ENCODE measurements at regions not wholly inside any gene's neighbourhood (a gene's known extent, or its start where the extent isn't known, plus 50 kb on each side); places are given as distances from the start of the nearest gene placed in this dataset.

GRCh38 chr18:73556904-73557303 lies 590.7 kb downstream of the FBXO15 start:
- Mint-ChIP-seq H3K36me3 (no peaks in the 10 kb centered on the region), H3K4me1 (no peaks in the 10 kb centered on the region), H3K4me3 (no peak overlapping the region), H3K9me3 (peaks cover 5 to 18% (median 10%) of the 10 kb centered on the region in 5 donors), H3K27ac (no peak overlapping the region), H3K27me3 (no peaks in the 10 kb centered on the region)
- no peak for DNase-seq
- Histone ChIP-seq H3K36me3 (ENCODE audit: insufficient read depth, low read length) (no peaks in the 10 kb centered on the region), H3K27ac (ENCODE audit: low read depth, low read length) (no peak overlapping the region), H3K4me1 (ENCODE audit: insufficient read depth, low read length) (no peaks in the 10 kb centered on the region), H3K27me3 (ENCODE audit: insufficient read depth, low read length, poor library complexity, severe bottlenecking) (no peaks in the 10 kb centered on the region), H3K4me3 (ENCODE audit: low read length) (no peak overlapping the region), H3K9me3 (ENCODE audit: low read length) (no peaks in the 10 kb centered on the region)
- POLR2A ChIA-PET: no interaction called here
- CTCF ChIA-PET: no interaction called here

GRCh38 chr18:73552171-73552570 lies 595.5 kb downstream of the FBXO15 start:
- no peaks in the 10 kb centered on the region for H3K4me1 ChIP-seq (ENCODE audit: insufficient read depth, low read length)
- Mint-ChIP-seq H3K4me1 (no peaks in the 10 kb centered on the region), H3K36me3 (no peaks in the 10 kb centered on the region), H3K27ac (no peak overlapping the region), H3K9me3 (peaks cover 5 to 16% (median 7%) of the 10 kb centered on the region in 5 donors), H3K27me3 (no peaks in the 10 kb centered on the region), H3K4me3 (no peak overlapping the region)
- no peak for DNase-seq
- no peaks in the 10 kb centered on the region for H3K36me3 ChIP-seq (ENCODE audit: insufficient read depth, low read length)
- H3K27ac ChIP-seq (ENCODE audit: low read depth, low read length): no peak overlapping the region
- ChIA-PET CTCF (no interaction called here), POLR2A (no interaction called here)
- H3K27me3 ChIP-seq (ENCODE audit: insufficient read depth, low read length, poor library complexity, severe bottlenecking): no peaks in the 10 kb centered on the region
- H3K9me3 ChIP-seq (ENCODE audit: low read length): no peaks in the 10 kb centered on the region
- no peak overlapping the region for H3K4me3 ChIP-seq (ENCODE audit: low read length)

- Mint-ChIP-seq H3K36me3 (no peaks in the 10 kb centered on the region), H3K9me3 (peaks cover 5 to 13% (median 7%) of the 10 kb centered on the region in 5 donors), H3K27ac (no peak overlapping the region), H3K4me3 (no peak overlapping the region), H3K4me1 (no peaks in the 10 kb centered on the region), H3K27me3 (no peaks in the 10 kb centered on the region)
- Histone ChIP-seq H3K4me3 (ENCODE audit: low read length) (no peak overlapping the region), H3K27ac (ENCODE audit: low read depth, low read length) (no peak overlapping the region), H3K36me3 (ENCODE audit: insufficient read depth, low read length) (no peaks in the 10 kb centered on the region), H3K27me3 (ENCODE audit: insufficient read depth, low read length, poor library complexity, severe bottlenecking) (no peaks in the 10 kb centered on the region), H3K9me3 (ENCODE audit: low read length) (no peaks in the 10 kb centered on the region), H3K4me1 (ENCODE audit: insufficient read depth, low read length) (no peaks in the 10 kb centered on the region)
- CTCF ChIA-PET: no interaction called here
- POLR2A ChIA-PET: no interaction called here
- no peak for DNase-seq
Measured at GRCh38 chr18:73551211-73551610, 596.4 kb downstream of the FBXO15 start.

- Mint-ChIP-seq H3K4me1 (no peaks in the 10 kb centered on the region), H3K27ac (no peak overlapping the region), H3K9me3 (peaks cover 0 to 9% (median 4%) of the 10 kb centered on the region in 5 donors), H3K36me3 (no peaks in the 10 kb centered on the region), H3K4me3 (no peak overlapping the region), H3K27me3 (no peaks in the 10 kb centered on the region)
- H3K27me3 ChIP-seq (ENCODE audit: insufficient read depth, low read length, poor library complexity, severe bottlenecking): no peaks in the 10 kb centered on the region
- H3K36me3 ChIP-seq (ENCODE audit: insufficient read depth, low read length): no peaks in the 10 kb centered on the region
- no peak for DNase-seq
- POLR2A ChIA-PET: no interaction called here
- H3K9me3 ChIP-seq (ENCODE audit: low read length): no peaks in the 10 kb centered on the region
- H3K27ac ChIP-seq (ENCODE audit: low read depth, low read length): no peak overlapping the region
- no peak overlapping the region for H3K4me3 ChIP-seq (ENCODE audit: low read length)
- CTCF ChIA-PET: no interaction called here
- H3K4me1 ChIP-seq (ENCODE audit: insufficient read depth, low read length): no peaks in the 10 kb centered on the region
Measured at GRCh38 chr18:73549236-73549635, 598.4 kb downstream of the FBXO15 start.

- H3K9me3 Mint-ChIP-seq: peaks cover 5 to 13% (median 8%) of the 10 kb centered on the region in 5 donors
- CTCF ChIA-PET: no interaction called here
Measured at GRCh38 chr18:73545472-73545871, 602.2 kb downstream of the FBXO15 start.

GRCh38 chr18:73544617-73545016 lies 603.0 kb downstream of the FBXO15 start:
- H3K27me3 Mint-ChIP-seq: peaks cover 0 to 2% of the 10 kb centered on the region in 2 donors
- H3K36me3 Mint-ChIP-seq: no peaks in the 10 kb centered on the region
- Histone ChIP-seq H3K4me3 (ENCODE audit: low read length) (no peak overlapping the region), H3K27ac (ENCODE audit: low read depth, low read length) (no peak overlapping the region), H3K9me3 (ENCODE audit: low read length) (no peaks in the 10 kb centered on the region), H3K36me3 (ENCODE audit: insufficient read depth, low read length) (no peaks in the 10 kb centered on the region), H3K4me1 (ENCODE audit: insufficient read depth, low read length) (no peaks in the 10 kb centered on the region), H3K27me3 (ENCODE audit: insufficient read depth, low read length, poor library complexity, severe bottlenecking) (no peaks in the 10 kb centered on the region)
- peaks cover 2 to 13% (median 8%) of the 10 kb centered on the region in 5 donors for H3K9me3 Mint-ChIP-seq
- DNase-seq: no peak
- H3K27ac Mint-ChIP-seq: no peak overlapping the region
- POLR2A ChIA-PET: no interaction called here
- CTCF ChIA-PET: no interaction called here
- H3K4me3 Mint-ChIP-seq: no peak overlapping the region
- no peaks in the 10 kb centered on the region for H3K4me1 Mint-ChIP-seq

More at GRCh38 chr18:73545472-73545871, 602.2 kb downstream of the FBXO15 start:
- H3K36me3 Mint-ChIP-seq: no peaks in the 10 kb centered on the region
- no peaks in the 10 kb centered on the region for H3K4me1 Mint-ChIP-seq
- H3K36me3 ChIP-seq (ENCODE audit: insufficient read depth, low read length): no peaks in the 10 kb centered on the region
- no peak overlapping the region for H3K4me3 ChIP-seq (ENCODE audit: low read length)
- no peak for DNase-seq
- no peaks in the 10 kb centered on the region for H3K9me3 ChIP-seq (ENCODE audit: low read length)
- no peaks in the 10 kb centered on the region for H3K27me3 ChIP-seq (ENCODE audit: insufficient read depth, low read length, poor library complexity, severe bottlenecking)
- POLR2A ChIA-PET: no interaction called here
- no peak overlapping the region for H3K27ac Mint-ChIP-seq
- H3K4me1 ChIP-seq (ENCODE audit: insufficient read depth, low read length): no peaks in the 10 kb centered on the region
- no peak overlapping the region for H3K27ac ChIP-seq (ENCODE audit: low read depth, low read length)
- no peak overlapping the region for H3K4me3 Mint-ChIP-seq
- H3K27me3 Mint-ChIP-seq: peaks cover 0 to 2% of the 10 kb centered on the region in 2 donors

- no peak for DNase-seq
- ChIA-PET CTCF (no interaction called here), POLR2A (no interaction called here)
- Mint-ChIP-seq H3K4me1 (no peaks in the 10 kb centered on the region), H3K27me3 (peaks cover 0 to 2% of the 10 kb centered on the region in 2 donors), H3K4me3 (no peak overlapping the region), H3K27ac (no peak overlapping the region), H3K36me3 (no peaks in the 10 kb centered on the region), H3K9me3 (peaks cover 2 to 13% (median 8%) of the 10 kb centered on the region in 5 donors)
- H3K27ac ChIP-seq (ENCODE audit: low read depth, low read length): no peak overlapping the region
- H3K4me3 ChIP-seq (ENCODE audit: low read length): no peak overlapping the region
- no peaks in the 10 kb centered on the region for H3K27me3 ChIP-seq (ENCODE audit: insufficient read depth, low read length, poor library complexity, severe bottlenecking)
- no peaks in the 10 kb centered on the region for H3K9me3 ChIP-seq (ENCODE audit: low read length)
- H3K4me1 ChIP-seq (ENCODE audit: insufficient read depth, low read length): no peaks in the 10 kb centered on the region
- H3K36me3 ChIP-seq (ENCODE audit: insufficient read depth, low read length): no peaks in the 10 kb centered on the region
Measured at GRCh38 chr18:73544032-73544431, 603.6 kb downstream of the FBXO15 start.

- Histone ChIP-seq H3K9me3 (ENCODE audit: low read length) (no peaks in the 10 kb centered on the region), H3K27me3 (ENCODE audit: insufficient read depth, low read length, poor library complexity, severe bottlenecking) (no peaks in the 10 kb centered on the region), H3K36me3 (ENCODE audit: insufficient read depth, low read length) (no peaks in the 10 kb centered on the region), H3K4me1 (ENCODE audit: insufficient read depth, low read length) (no peaks in the 10 kb centered on the region), H3K4me3 (ENCODE audit: low read length) (no peak overlapping the region), H3K27ac (ENCODE audit: low read depth, low read length) (no peak overlapping the region)
- ChIA-PET POLR2A (no interaction called here), CTCF (no interaction called here)
- no peak overlapping the region for H3K4me3 Mint-ChIP-seq
- no peaks in the 10 kb centered on the region for H3K4me1 Mint-ChIP-seq
- DNase-seq: no peak
- H3K27me3 Mint-ChIP-seq: no peaks in the 10 kb centered on the region
- H3K27ac Mint-ChIP-seq: no peak overlapping the region
- H3K36me3 Mint-ChIP-seq: no peaks in the 10 kb centered on the region
- H3K9me3 Mint-ChIP-seq: peaks cover 4 to 16% (median 9%) of the 10 kb centered on the region in 5 donors
Measured at GRCh38 chr18:73535990-73536389, 611.6 kb downstream of the FBXO15 start.

GRCh38 chr18:73535189-73535588 lies 612.4 kb downstream of the FBXO15 start:
- no peak for DNase-seq
- Histone ChIP-seq H3K36me3 (ENCODE audit: insufficient read depth, low read length) (no peaks in the 10 kb centered on the region), H3K9me3 (ENCODE audit: low read length) (no peaks in the 10 kb centered on the region), H3K4me3 (ENCODE audit: low read length) (no peak overlapping the region), H3K27ac (ENCODE audit: low read depth, low read length) (no peak overlapping the region), H3K4me1 (ENCODE audit: insufficient read depth, low read length) (no peaks in the 10 kb centered on the region), H3K27me3 (ENCODE audit: insufficient read depth, low read length, poor library complexity, severe bottlenecking) (no peaks in the 10 kb centered on the region)
- H3K4me1 Mint-ChIP-seq: no peaks in the 10 kb centered on the region
- ChIA-PET CTCF (no interaction called here), POLR2A (no interaction called here)
- no peak overlapping the region for H3K27ac Mint-ChIP-seq
- no peaks in the 10 kb centered on the region for H3K36me3 Mint-ChIP-seq
- peaks cover 4 to 17% (median 12%) of the 10 kb centered on the region in 5 donors for H3K9me3 Mint-ChIP-seq
- H3K4me3 Mint-ChIP-seq: no peak overlapping the region
- no peaks in the 10 kb centered on the region for H3K27me3 Mint-ChIP-seq
